BLaER1 treated with 17β-estradiol and CSF1 and Interleukin-3, amounts not matched to agents 10 nM and 100 nM (cell line): ENCODE measurements at regions not wholly inside any gene's neighbourhood (a gene's known extent, or its start where the extent isn't known, plus 50 kb on each side); places are given as distances from the start of the nearest gene placed in this dataset.
"Not testable (repeated sequence)": the region's sequence is repeated elsewhere in the genome, so short reads cannot be mapped to it uniquely, and the experiment has no call there.

Source experiments
- H3K27ac ChIP-seq, 11 experiments: shearing (Covaris generic); formaldehyde crosslinking; 2 replicates each; pipeline ENCODE4 v1.8.1; 2022
- H3K27me3 ChIP-seq, 11 experiments: shearing (Covaris generic); formaldehyde crosslinking; 2 replicates each; pipeline ENCODE4 v1.8.1; 2022
- H3K36me3 ChIP-seq, 11 experiments: shearing (Covaris generic); formaldehyde crosslinking; 2 replicates each; pipeline ENCODE4 v1.8.1; 2022
- H3K4me1 ChIP-seq, 10 experiments: shearing (Covaris generic); formaldehyde crosslinking; 2 replicates each; pipeline ENCODE4 v1.8.1; 2022
- H3K4me2 ChIP-seq, 11 experiments: shearing (Covaris generic); formaldehyde crosslinking; 2 replicates each; pipeline ENCODE4 v1.8.1; 2022
- H3K4me3 ChIP-seq, 10 experiments: shearing (Covaris generic); formaldehyde crosslinking; 2 replicates each; pipeline ENCODE4 v1.8.1; 2022
- H3K9ac ChIP-seq, 11 experiments: shearing (Covaris generic); formaldehyde crosslinking; 2 replicates each; pipeline ENCODE4 v1.8.1; 2022
- H3K9me3 ChIP-seq, 11 experiments: shearing (Covaris generic); formaldehyde crosslinking; replicated peaks in 1 of 11; 2 replicates each; pipeline ENCODE4 v1.8.1; 2022
- H4K20me1 ChIP-seq, 11 experiments: shearing (Covaris generic); formaldehyde crosslinking; 2 replicates each; pipeline ENCODE4 v1.8.1; 2022
- Cebpa-rat ChIP-seq, 11 experiments: shearing (Covaris generic); IDR thresholded peaks; 2 replicates each; pipeline ENCODE4 v1.8.1; 2022

- Histone ChIP-seq H4K20me1 (no peaks in the 10 kb centered on the region), H3K27ac (no peak overlapping the region), H3K4me1 (no peaks in the 10 kb centered on the region), H3K9ac (no peak overlapping the region), H3K27me3 (no peaks in the 10 kb centered on the region), H3K9me3 (peaks cover 0 to 7% (median 0%) of the 10 kb centered on the region in 11 experiments; a peak in 1 of 22 replicates), H3K4me3 (no peak overlapping the region), H3K4me2 (no peak overlapping the region), H3K36me3 (no peaks in the 10 kb centered on the region)
- no peak for TF ChIP-seq Cebpa-rat (IDR thresholded peaks at IDR 0.05)
Observed at GRCh38 chr6:74273541-74273940, 577.5 kb downstream of the CD109 start.

DNA sequence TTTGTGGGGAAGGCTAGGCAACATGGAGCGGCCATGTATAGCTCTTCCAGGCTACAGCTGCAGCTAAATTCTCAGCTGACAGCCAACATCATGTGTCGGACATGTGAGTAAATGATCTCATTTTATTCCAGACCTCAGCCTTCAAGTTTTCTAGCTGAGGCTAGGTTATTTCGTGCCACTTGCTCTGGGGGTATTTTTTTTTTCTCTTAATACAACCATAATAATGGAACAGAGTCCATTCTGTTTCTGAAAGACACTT lies 573.5 kb downstream of the CD109 start:
- Histone ChIP-seq H3K9ac (no peak overlapping the region), H3K36me3 (no peaks in the 10 kb centered on the region), H3K4me3 (no peak overlapping the region), H4K20me1 (no peaks in the 10 kb centered on the region), H3K27ac (no peak overlapping the region), H3K4me1 (no peaks in the 10 kb centered on the region), H3K4me2 (no peak overlapping the region), H3K9me3 (peaks cover 0 to 6% (median 0%) of the 10 kb centered on the region in 11 experiments; a peak in 1 of 22 replicates), H3K27me3 (no peaks in the 10 kb centered on the region)
- TF ChIP-seq Cebpa-rat (IDR thresholded peaks at IDR 0.05) = no peak

- H3K4me1 ChIP-seq = no peaks in the 10 kb centered on the region
- H3K4me2 ChIP-seq = no peak overlapping the region
- H3K9me3 ChIP-seq = 0 out of 22 replicates have a peak, but pooled peaks cover 0 to under 1% (median 0%) of the 10 kb centered on the region in 11 experiments
- no peaks in the 10 kb centered on the region for H4K20me1 ChIP-seq
- TF ChIP-seq Cebpa-rat (IDR thresholded peaks at IDR 0.05) = no peak
- H3K9ac ChIP-seq = no peak overlapping the region
- H3K4me3 ChIP-seq = no peak overlapping the region
- H3K27me3 ChIP-seq = no peaks in the 10 kb centered on the region
- no peaks in the 10 kb centered on the region for H3K36me3 ChIP-seq
- H3K27ac ChIP-seq = no peak overlapping the region
Observed at GRCh38 chr6:74268815-74269599, 573.0 kb downstream of the CD109 start.

GRCh38 chr6:74259981-74260380 lies 564.0 kb downstream of the CD109 start:
- Histone ChIP-seq H3K27ac (no peak overlapping the region), H3K4me3 (no peak overlapping the region), H3K9me3 (peaks cover 7 to 10% (median 9%) of the 10 kb centered on the region in 11 experiments; a peak in 19 of 22 replicates), H3K4me1 (no peaks in the 10 kb centered on the region), H3K36me3 (no peaks in the 10 kb centered on the region), H3K9ac (no peak overlapping the region), H3K4me2 (no peak overlapping the region), H4K20me1 (no peaks in the 10 kb centered on the region), H3K27me3 (no peaks in the 10 kb centered on the region)
- TF ChIP-seq Cebpa-rat (IDR thresholded peaks at IDR 0.05) = no peak

DNA sequence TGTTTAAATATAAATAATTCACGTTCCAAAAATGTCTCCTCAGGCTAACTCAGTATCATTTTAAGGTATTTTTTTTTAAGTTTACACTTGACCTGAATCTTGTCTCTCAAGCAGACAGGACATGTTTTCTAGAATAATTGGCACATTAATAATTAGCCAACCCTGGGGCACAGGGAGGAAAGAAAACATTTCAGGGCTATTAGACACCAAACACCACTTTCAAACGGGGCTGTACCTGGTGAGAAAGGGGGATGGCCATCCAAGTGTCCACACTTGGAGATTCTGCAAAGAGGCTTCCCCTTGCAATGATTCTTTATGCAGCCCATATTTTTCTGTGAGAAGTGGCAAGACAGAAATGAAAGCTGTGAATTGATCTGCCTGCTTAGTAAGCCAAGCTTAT lies 560.8 kb downstream of the CD109 start:
- no peak overlapping the region for H3K4me2 ChIP-seq
- TF ChIP-seq Cebpa-rat (IDR thresholded peaks at IDR 0.05) = no peak
- H3K4me1 ChIP-seq = no peaks in the 10 kb centered on the region
- H3K27me3 ChIP-seq = no peaks in the 10 kb centered on the region
- no peak overlapping the region for H3K9ac ChIP-seq
- H3K9me3 ChIP-seq = peaks cover 10 to 13% (median 11%) of the 10 kb centered on the region in 11 experiments; a peak in 19 of 22 replicates
- no peak overlapping the region for H3K27ac ChIP-seq
- no peaks in the 10 kb centered on the region for H3K36me3 ChIP-seq
- H3K4me3 ChIP-seq = no peak overlapping the region
- H4K20me1 ChIP-seq = no peaks in the 10 kb centered on the region

- Histone ChIP-seq H3K27me3 (no peaks in the 10 kb centered on the region), H3K4me1 (no peaks in the 10 kb centered on the region), H3K4me3 (no peak overlapping the region), H3K9ac (no peak overlapping the region), H3K9me3 (peaks cover 10 to 13% (median 11%) of the 10 kb centered on the region in 11 experiments; a peak in 19 of 22 replicates), H3K27ac (no peak overlapping the region), H3K36me3 (no peaks in the 10 kb centered on the region), H4K20me1 (no peaks in the 10 kb centered on the region), H3K4me2 (no peak overlapping the region)
- TF ChIP-seq Cebpa-rat (IDR thresholded peaks at IDR 0.05) = no peak
Observed at GRCh38 chr6:74256381-74256780, 560.4 kb downstream of the CD109 start.

GRCh38 chr6:74255007-74255406 lies 559.0 kb downstream of the CD109 start:
- not testable (repeated sequence) for H4K20me1 ChIP-seq, H3K4me1 ChIP-seq, H3K4me2 ChIP-seq, H3K27ac ChIP-seq, H3K4me3 ChIP-seq, H3K27me3 ChIP-seq, H3K36me3 ChIP-seq, H3K9ac ChIP-seq
- H3K9me3 ChIP-seq = peaks cover 10 to 13% (median 11%) of the 10 kb centered on the region in 11 experiments; a peak in 19 of 22 replicates

DNA sequence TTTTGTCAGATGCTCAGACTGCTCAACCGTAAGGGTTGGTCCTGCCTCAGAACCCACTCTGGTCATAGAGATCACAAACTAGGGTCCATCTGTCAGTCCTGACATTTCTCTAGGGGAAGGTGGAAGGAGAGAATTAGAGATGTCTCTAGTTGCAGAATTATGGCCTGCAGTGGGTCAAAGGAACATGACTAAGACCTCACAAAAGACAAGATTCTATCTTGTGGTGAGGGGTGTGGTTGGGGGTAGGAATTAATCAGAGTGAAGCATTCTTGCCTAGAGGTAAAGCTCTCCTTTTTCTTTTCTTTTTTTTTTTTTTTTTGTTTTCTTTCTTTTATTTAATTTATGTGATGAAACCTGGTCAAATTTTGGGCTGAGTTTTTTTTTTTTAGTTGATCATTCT lies 558.1 kb downstream of the CD109 start:
- not testable (repeated sequence) for H4K20me1 ChIP-seq, H3K36me3 ChIP-seq, H3K27me3 ChIP-seq, H3K27ac ChIP-seq, H3K9ac ChIP-seq, H3K4me3 ChIP-seq, H3K4me2 ChIP-seq
- Histone ChIP-seq H3K9me3 (peaks cover 10 to 13% (median 11%) of the 10 kb centered on the region in 11 experiments; a peak in 19 of 22 replicates), H3K4me1 (peaks cover 0 to 12% (median 5%) of the 10 kb centered on the region in 10 experiments; a peak in 5 of 20 replicates)

DNA sequence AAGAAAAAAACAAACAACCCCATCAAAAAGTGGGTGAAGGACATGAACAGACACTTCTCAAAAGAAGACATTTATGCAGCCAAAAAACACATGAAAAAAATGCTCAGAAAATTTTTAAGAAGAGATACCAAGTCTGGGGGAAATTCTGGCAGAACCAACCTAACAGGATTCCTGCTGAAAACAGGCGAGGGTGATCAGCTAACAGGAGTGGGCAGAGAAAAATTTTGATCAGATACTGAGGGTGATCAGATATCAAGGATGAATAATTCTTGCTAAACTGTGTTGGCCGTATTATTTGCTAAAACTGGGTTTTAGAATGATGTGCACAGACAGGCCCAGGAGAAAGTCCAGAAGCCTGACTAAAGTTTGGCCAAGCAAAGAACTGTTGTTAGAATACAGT lies 557.3 kb downstream of the CD109 start:
- no peak overlapping the region for H3K27ac ChIP-seq
- no peaks in the 10 kb centered on the region for H4K20me1 ChIP-seq
- TF ChIP-seq Cebpa-rat (IDR thresholded peaks at IDR 0.05) = no peak

DNA sequence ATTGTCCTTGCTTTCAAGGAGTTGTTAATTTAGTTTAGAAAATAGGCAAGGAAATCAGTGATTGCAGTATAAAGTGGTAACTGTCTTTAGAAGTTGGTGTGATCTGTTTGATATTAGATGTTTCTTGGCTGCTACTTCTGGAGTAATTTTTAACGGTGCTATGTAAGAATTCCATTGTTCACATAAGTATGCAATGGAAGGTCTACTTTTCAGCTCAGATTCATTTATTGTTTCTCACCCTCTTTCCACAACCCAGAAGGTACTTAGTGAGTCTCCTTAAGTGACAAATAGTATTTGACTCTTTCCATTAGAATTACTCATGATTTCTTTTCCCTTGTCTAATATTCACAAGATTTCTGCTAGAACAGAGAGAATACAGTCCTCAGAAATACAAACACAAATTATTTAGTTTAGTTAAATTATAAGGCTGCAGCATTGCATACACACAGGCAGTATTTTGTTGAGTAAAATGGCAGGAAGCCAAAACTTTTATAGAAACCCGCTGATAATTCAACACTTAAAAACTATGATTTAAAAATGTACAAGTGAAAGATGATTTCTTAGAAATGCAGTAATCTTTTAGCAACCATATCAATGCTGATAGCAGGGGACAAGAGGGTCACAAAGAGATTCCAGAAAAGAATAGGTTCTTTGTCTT lies 554.3 kb downstream of the CD109 start:
- no peak overlapping the region for H3K27ac ChIP-seq
- no peak overlapping the region for H3K9ac ChIP-seq
- peaks cover 0 to 14% (median 6%) of the 10 kb centered on the region in 10 experiments; a peak in 5 of 20 replicates for H3K4me1 ChIP-seq
- H3K4me2 ChIP-seq = no peak overlapping the region
- H4K20me1 ChIP-seq = no peaks in the 10 kb centered on the region
- no peaks in the 10 kb centered on the region for H3K36me3 ChIP-seq
- peaks cover 4 to 8% (median 6%) of the 10 kb centered on the region in 11 experiments; a peak in 19 of 22 replicates for H3K9me3 ChIP-seq
- H3K27me3 ChIP-seq = no peaks in the 10 kb centered on the region
- no peak overlapping the region for H3K4me3 ChIP-seq
- no peak for TF ChIP-seq Cebpa-rat (IDR thresholded peaks at IDR 0.05)

More for the DNA sequence above, 557.3 kb downstream of the CD109 start:
- H3K9me3 ChIP-seq = peaks cover 10 to 13% (median 11%) of the 10 kb centered on the region in 11 experiments; a peak in 19 of 22 replicates
- H3K9ac ChIP-seq = no peak overlapping the region
- no peaks in the 10 kb centered on the region for H3K27me3 ChIP-seq
- H3K36me3 ChIP-seq = no peaks in the 10 kb centered on the region
- no peak overlapping the region for H3K4me3 ChIP-seq
- H3K4me1 ChIP-seq = peaks cover 0 to 14% (median 6%) of the 10 kb centered on the region in 10 experiments; a peak in 5 of 20 replicates
- H3K4me2 ChIP-seq = no peak overlapping the region
